SH-SY5Y (cell line): ENCODE measurements at regions not wholly inside any gene's neighbourhood (a gene's known extent, or its start where the extent isn't known, plus 50 kb on each side); places are given as distances from the start of the nearest gene placed in this dataset.

Experiments used
- GATA2 ChIP-seq: IDR thresholded peaks from 2 replicates; pipeline ENCODE4 v1.6.1; 2011; ENCODE audit warnings: mild to moderate bottlenecking, low read depth, low read length
- GATA3 ChIP-seq: IDR thresholded peaks from 2 replicates; pipeline ENCODE4 v1.6.1; 2011; ENCODE audit warnings: low read depth, mild to moderate bottlenecking, low read length, moderate library complexity

DNA sequence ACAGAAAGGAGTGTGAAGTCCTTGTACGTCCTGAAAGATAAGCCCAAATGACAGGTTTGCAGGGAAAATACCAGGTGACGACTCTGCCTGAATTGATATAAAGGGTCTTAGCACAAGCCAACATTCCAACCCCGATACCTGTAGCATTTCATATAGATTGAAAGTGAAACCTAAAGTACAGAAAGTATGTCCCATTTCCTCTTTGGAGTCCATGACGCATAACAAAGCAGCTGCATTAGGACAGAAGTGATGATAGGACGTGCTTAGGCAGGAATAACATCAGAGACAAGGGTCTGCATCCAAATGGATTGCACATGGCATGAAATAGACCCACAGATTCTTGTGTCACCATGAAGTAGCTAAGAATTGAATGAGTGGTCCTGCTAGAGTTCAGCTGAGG lies 187.0 kb upstream of the ROBO1 start:
- TF ChIP-seq GATA2: no peak
- no peak for TF ChIP-seq GATA3
